ENCODE measurements at regions not wholly inside any gene's neighbourhood (a gene's known extent, or its start where the extent isn't known, plus 50 kb on each side); places are given as distances from the start of the nearest gene placed in this dataset.

DNA sequence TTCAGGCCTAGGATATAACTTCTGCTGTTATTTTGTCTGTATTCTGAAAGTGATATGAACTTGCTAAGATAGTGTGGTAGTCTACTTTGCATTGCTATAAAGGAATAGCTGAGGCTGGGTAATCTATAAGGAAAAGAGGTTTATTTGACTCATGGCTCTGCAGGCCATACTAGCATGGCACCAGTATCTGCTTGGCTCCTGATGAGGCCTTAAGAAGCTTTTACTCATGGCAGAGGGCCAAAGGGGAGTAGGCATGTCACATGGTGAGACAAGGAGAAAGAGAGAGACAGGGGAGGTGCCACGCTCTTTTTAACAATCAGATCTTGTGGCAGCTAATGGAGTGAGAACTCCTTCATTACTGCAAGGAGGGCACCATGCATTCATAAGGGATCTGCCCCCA, 247.3 kb downstream of the GPAT3 start (continued):
- TF ChIP-seq, protein P1, sequence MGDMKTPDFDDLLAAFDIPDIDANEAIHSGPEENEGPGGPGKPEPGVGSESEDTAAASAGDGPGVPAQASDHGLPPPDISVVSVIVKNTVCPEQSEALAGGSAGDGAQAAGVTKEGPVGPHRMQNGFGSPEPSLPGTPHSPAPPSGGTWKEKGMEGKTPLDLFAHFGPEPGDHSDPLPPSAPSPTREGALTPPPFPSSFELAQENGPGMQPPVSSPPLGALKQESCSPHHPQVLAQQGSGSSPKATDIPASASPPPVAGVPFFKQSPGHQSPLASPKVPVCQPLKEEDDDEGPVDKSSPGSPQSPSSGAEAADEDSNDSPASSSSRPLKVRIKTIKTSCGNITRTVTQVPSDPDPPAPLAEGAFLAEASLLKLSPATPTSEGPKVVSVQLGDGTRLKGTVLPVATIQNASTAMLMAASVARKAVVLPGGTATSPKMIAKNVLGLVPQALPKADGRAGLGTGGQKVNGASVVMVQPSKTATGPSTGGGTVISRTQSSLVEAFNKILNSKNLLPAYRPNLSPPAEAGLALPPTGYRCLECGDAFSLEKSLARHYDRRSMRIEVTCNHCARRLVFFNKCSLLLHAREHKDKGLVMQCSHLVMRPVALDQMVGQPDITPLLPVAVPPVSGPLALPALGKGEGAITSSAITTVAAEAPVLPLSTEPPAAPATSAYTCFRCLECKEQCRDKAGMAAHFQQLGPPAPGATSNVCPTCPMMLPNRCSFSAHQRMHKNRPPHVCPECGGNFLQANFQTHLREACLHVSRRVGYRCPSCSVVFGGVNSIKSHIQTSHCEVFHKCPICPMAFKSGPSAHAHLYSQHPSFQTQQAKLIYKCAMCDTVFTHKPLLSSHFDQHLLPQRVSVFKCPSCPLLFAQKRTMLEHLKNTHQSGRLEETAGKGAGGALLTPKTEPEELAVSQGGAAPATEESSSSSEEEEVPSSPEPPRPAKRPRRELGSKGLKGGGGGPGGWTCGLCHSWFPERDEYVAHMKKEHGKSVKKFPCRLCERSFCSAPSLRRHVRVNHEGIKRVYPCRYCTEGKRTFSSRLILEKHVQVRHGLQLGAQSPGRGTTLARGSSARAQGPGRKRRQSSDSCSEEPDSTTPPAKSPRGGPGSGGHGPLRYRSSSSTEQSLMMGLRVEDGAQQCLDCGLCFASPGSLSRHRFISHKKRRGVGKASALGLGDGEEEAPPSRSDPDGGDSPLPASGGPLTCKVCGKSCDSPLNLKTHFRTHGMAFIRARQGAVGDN (IDR thresholded peaks at IDR 0.05) = no peak
- no peak for TF ChIP-seq PML (IDR thresholded peaks at IDR 0.05; ENCODE audit: low read length)
- no peak for TF ChIP-seq ASH2L (IDR thresholded peaks at IDR 0.05; ENCODE audit: borderline replicate concordance, low read depth)

DNA sequence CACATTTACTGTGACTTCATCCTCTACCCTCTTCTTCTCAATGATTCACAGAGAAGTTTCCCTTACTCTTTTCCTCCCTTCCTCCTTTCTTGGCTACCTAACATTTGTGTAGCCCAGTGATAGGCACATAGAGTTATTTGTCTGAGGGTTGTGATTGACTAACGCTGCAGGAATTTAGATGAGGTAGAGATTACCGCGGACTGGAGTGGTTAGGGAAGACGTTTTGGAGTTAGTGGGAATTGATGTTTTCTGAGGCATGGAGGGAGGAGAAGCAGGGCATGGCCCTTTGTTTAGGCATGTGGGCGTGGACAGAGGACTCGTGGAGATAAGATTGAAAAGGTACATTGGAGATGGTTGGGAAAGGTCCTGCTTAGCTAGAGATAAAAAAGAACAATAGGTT, 246.7 kb downstream of the GPAT3 start:
- H3K9ac ChIP-seq (ENCODE audit: control insufficient read depth, insufficient read depth, low read length) = no peak overlapping the region
- ChIA-PET SMC1A (ENCODE audit: uncharacterized antibody, unreplicated experiment) (no interaction called here), CTCF (no interaction called here), RAD21 (ENCODE audit: unreplicated experiment) (interaction anchor here (1.0 kb wide), 1 partner anchor 28 kb away, joined by 3 read pairs; no protein-coding TSS in a partner anchor), POLR2A (no interaction called here)
- no peak overlapping the region for H3K27ac ChIP-seq (ENCODE audit: control insufficient read depth, insufficient read depth)
- ATAC-seq (no peak), DNase-seq (ENCODE audit: low read depth, low spot score) (no peak), FAIRE-seq (no peak)
- H3K9me3 ChIP-seq (replicated peaks; ENCODE audit: control insufficient read depth, insufficient read depth, low read length) = no peaks in the 10 kb centered on the region
- no peaks in the 10 kb centered on the region for H4K20me1 ChIP-seq (ENCODE audit: control insufficient read depth, insufficient read depth)
- H3K27me3 ChIP-seq (replicated peaks in 1 of 2; ENCODE audit: control insufficient read depth in 2 of 2, insufficient read depth in 2 of 2, low read length in 1 of 2) = no peaks in the 10 kb centered on the region; a peak in 1 of 4 replicates
- H3K79me2 ChIP-seq (ENCODE audit: control insufficient read depth, insufficient read depth, low read length) = no peaks in the 10 kb centered on the region
- in situ Hi-C loops (cut with MboI) (no loop called here), intact Hi-C loops (cut with micrococcal nuclease; ENCODE audit: unreplicated experiment) (no loop called here)
- no peaks in the 10 kb centered on the region for H3K4me1 ChIP-seq (ENCODE audit: control insufficient read depth, insufficient read depth, low read length)
- no peak overlapping the region for H2AFZ ChIP-seq (ENCODE audit: control insufficient read depth, low read depth, low read length)
- H3K4me3 ChIP-seq = no peak overlapping the region
- H3K4me2 ChIP-seq (ENCODE audit: control insufficient read depth, insufficient read depth) = no peak overlapping the region
- H3K36me3 ChIP-seq (ENCODE audit: control insufficient read depth in 2 of 2, insufficient read depth in 2 of 2, low read length in 1 of 2) = no peaks in the 10 kb centered on the region
- BruUV-seq (replicated peaks) = no TSS peak
- 28% methylated on average over 6 of the region's 6 CpGs for WGBS (ENCODE audit: insufficient coverage, insufficient replicate concordance, low lambda C conversion rate, missing lambda C conversion rate)
- TF ChIP-seq, protein P2, sequence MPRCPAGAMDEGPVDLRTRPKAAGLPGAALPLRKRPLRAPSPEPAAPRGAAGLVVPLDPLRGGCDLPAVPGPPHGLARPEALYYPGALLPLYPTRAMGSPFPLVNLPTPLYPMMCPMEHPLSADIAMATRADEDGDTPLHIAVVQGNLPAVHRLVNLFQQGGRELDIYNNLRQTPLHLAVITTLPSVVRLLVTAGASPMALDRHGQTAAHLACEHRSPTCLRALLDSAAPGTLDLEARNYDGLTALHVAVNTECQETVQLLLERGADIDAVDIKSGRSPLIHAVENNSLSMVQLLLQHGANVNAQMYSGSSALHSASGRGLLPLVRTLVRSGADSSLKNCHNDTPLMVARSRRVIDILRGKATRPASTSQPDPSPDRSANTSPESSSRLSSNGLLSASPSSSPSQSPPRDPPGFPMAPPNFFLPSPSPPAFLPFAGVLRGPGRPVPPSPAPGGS (IDR thresholded peaks at IDR 0.05; ENCODE audit: borderline replicate concordance, insufficient read depth, low read depth, low read length, poor library complexity, severe bottlenecking) = no peak
- TF ChIP-seq SMAD1 (IDR thresholded peaks at IDR 0.05; ENCODE audit: low read depth, partially characterized antibody) = no peak
- no peak for TF ChIP-seq CREM (IDR thresholded peaks at IDR 0.05; ENCODE audit: low read depth)
- TF ChIP-seq FOS (IDR thresholded peaks at IDR 0.05; ENCODE audit: borderline replicate concordance, extremely low read depth, insufficient read length) = no peak
- no peak for TF ChIP-seq ZZZ3 (IDR thresholded peaks at IDR 0.05; ENCODE audit: control insufficient read depth, insufficient read length, low read depth)
- TF ChIP-seq, protein P3, sequence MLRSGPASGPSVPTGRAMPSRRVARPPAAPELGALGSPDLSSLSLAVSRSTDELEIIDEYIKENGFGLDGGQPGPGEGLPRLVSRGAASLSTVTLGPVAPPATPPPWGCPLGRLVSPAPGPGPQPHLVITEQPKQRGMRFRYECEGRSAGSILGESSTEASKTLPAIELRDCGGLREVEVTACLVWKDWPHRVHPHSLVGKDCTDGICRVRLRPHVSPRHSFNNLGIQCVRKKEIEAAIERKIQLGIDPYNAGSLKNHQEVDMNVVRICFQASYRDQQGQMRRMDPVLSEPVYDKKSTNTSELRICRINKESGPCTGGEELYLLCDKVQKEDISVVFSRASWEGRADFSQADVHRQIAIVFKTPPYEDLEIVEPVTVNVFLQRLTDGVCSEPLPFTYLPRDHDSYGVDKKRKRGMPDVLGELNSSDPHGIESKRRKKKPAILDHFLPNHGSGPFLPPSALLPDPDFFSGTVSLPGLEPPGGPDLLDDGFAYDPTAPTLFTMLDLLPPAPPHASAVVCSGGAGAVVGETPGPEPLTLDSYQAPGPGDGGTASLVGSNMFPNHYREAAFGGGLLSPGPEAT (IDR thresholded peaks at IDR 0.05; ENCODE audit: low read depth) = no peak
- no peak for TF ChIP-seq MYB (IDR thresholded peaks at IDR 0.05; ENCODE audit: borderline replicate concordance, low read depth, low read length)
- no peak for TF ChIP-seq SUZ12 (IDR thresholded peaks at IDR 0.05; ENCODE audit: unreplicated experiment)
- no peak for TF ChIP-seq SPI1 (IDR thresholded peaks at IDR 0.05; ENCODE audit: borderline replicate concordance, insufficient read depth, low read depth, low read length)
- TF ChIP-seq EZH2 (IDR thresholded peaks at IDR 0.05; ENCODE audit: borderline replicate concordance, control insufficient read depth, low read depth, low read length) = no peak
- no peak for TF ChIP-seq POLR2AphosphoS2 (IDR thresholded peaks at IDR 0.05; ENCODE audit: low read depth, low read length)
- TF ChIP-seq BMI1 (IDR thresholded peaks at IDR 0.05; ENCODE audit: borderline replicate concordance) = no peak
